SU-DHL-6 (cell line): ENCODE measurements at regions not wholly inside any gene's neighbourhood (a gene's known extent, or its start where the extent isn't known, plus 50 kb on each side); places are given as distances from the start of the nearest gene placed in this dataset.

Source experiments
- EZH2phosphoT487 ChIP-seq: fragments of 200-600 bp; sonication (generic), shearing (Covaris generic); conservative IDR thresholded peaks from 2 replicates; pipeline ENCODE4 v1.6.1; 2018; ENCODE audit warnings: mild to moderate bottlenecking, antibody characterized with exemption, low read length, moderate library complexity, mixed read lengths
- TF ChIP-seq, protein P1 (sequence below): fragments of 200-600 bp; sonication (generic); IDR thresholded peaks from one replicate; pipeline ENCODE4 v1.5.1; 2017; ENCODE audit warnings: antibody characterized with exemption, mild to moderate bottlenecking, low read length, moderate library complexity; ENCODE audit not compliant: insufficient read depth, poor library complexity, severe bottlenecking

DNA sequence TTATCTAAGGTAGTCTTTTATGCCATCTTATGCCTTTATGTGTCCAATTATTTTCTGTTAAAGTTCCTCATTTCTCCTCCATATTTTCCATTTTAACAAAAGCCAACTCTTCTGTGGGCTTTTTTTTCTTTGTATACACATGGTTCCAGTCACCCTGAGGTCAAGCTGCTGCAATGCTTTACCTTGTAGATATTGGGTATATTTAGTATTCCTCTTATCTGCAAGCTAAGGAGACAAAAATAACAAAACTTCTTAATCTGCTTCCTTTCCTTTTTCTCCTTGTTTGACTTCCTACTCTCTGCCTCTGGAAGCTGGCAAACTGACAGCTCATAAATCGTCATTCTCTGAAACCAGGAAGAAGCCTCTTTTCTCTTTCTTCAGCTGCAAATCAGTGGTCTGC is 885.0 kb upstream of the LRRN3 start:
- TF ChIP-seq, protein P1, sequence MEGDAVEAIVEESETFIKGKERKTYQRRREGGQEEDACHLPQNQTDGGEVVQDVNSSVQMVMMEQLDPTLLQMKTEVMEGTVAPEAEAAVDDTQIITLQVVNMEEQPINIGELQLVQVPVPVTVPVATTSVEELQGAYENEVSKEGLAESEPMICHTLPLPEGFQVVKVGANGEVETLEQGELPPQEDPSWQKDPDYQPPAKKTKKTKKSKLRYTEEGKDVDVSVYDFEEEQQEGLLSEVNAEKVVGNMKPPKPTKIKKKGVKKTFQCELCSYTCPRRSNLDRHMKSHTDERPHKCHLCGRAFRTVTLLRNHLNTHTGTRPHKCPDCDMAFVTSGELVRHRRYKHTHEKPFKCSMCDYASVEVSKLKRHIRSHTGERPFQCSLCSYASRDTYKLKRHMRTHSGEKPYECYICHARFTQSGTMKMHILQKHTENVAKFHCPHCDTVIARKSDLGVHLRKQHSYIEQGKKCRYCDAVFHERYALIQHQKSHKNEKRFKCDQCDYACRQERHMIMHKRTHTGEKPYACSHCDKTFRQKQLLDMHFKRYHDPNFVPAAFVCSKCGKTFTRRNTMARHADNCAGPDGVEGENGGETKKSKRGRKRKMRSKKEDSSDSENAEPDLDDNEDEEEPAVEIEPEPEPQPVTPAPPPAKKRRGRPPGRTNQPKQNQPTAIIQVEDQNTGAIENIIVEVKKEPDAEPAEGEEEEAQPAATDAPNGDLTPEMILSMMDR, result no peak
- TF ChIP-seq EZH2phosphoT487, result no peak
